Stimulated activated CD4-positive, alpha-beta T cell treated with anti-CD3 and anti-CD28 coated beads, Interleukin-4, amount 100 ng/mL, for 24 hours (primary cell): ENCODE measurements at regions not wholly inside any gene's neighbourhood (a gene's known extent, or its start where the extent isn't known, plus 50 kb on each side); places are given as distances from the start of the nearest gene placed in this dataset.

Experiments
- DNase-seq: peaks from one replicate; pipeline ENCODE4 v3.0.0-alpha.2; 2020

GRCh38 chr12:67911789-67912188 is 77.5 kb upstream of the IFNG-AS1 start:
- DNase-seq = no peak

- no peak for DNase-seq
These were observed 73.9 kb upstream of the IFNG-AS1 start for GRCh38 chr12:67915335-67915851.

- no peak for DNase-seq
These were observed 72.8 kb upstream of the IFNG-AS1 start for GRCh38 chr12:67916266-67916970.

GRCh38 chr12:67917811-67918210 is 71.4 kb upstream of the IFNG-AS1 start:
- no peak for DNase-seq

- no peak for DNase-seq
These were observed 70.8 kb upstream of the IFNG-AS1 start for GRCh38 chr12:67918441-67918840.

- DNase-seq = no peak
These were observed 69.8 kb upstream of the IFNG-AS1 start for GRCh38 chr12:67919406-67919805.

GRCh38 chr12:67920413-67920812 is 68.8 kb upstream of the IFNG-AS1 start:
- DNase-seq = no peak

GRCh38 chr12:67921286-67921685 is 68.0 kb upstream of the IFNG-AS1 start:
- no peak for DNase-seq

GRCh38 chr12:67922245-67922644 is 67.0 kb upstream of the IFNG-AS1 start:
- no peak for DNase-seq

GRCh38 chr12:67925077-67925476 is 64.2 kb upstream of the IFNG-AS1 start:
- DNase-seq = no peak

GRCh38 chr12:67925552-67925951 is 63.7 kb upstream of the IFNG-AS1 start:
- no peak for DNase-seq

GRCh38 chr12:67926063-67926462 is 63.2 kb upstream of the IFNG-AS1 start:
- no peak for DNase-seq

- DNase-seq = no peak
These were observed 61.9 kb upstream of the IFNG-AS1 start for GRCh38 chr12:67927324-67927723.

- no peak for DNase-seq
These were observed 61.4 kb upstream of the IFNG-AS1 start for GRCh38 chr12:67927815-67928214.

- DNase-seq = no peak
These were observed 60.4 kb upstream of the IFNG-AS1 start for GRCh38 chr12:67928621-67929383.

GRCh38 chr12:67929384-67929772 is 59.9 kb upstream of the IFNG-AS1 start:
- no peak for DNase-seq

- no peak for DNase-seq
These were observed 51.4 kb upstream of the IFNG-AS1 start for GRCh38 chr12:67937822-67938221.
